Activated naive CD8-positive, alpha-beta T cell treated with anti-CD3 and anti-CD28 coated beads for 36 hours (primary cell): ENCODE measurements at regions not wholly inside any gene's neighbourhood (a gene's known extent, or its start where the extent isn't known, plus 50 kb on each side); places are given as distances from the start of the nearest gene placed in this dataset.

Experiments
- DNase-seq: peaks from one replicate; pipeline ENCODE4 v3.0.0; 2021
- H3K27ac Mint-ChIP-seq: one replicate; pipeline ENCODE4 v1.8.0; 2022; ENCODE audit warnings: mild to moderate bottlenecking, moderate library complexity, mixed read lengths
- H3K27me3 Mint-ChIP-seq: one replicate; pipeline ENCODE4 v1.8.0; 2022; ENCODE audit warnings: mild to moderate bottlenecking, mixed read lengths
- H3K36me3 Mint-ChIP-seq: one replicate; pipeline ENCODE4 v1.8.0; 2021; ENCODE audit warnings: mild to moderate bottlenecking, mixed read lengths
- H3K4me1 Mint-ChIP-seq: one replicate; pipeline ENCODE4 v1.8.0; 2021; ENCODE audit warnings: mixed read lengths
- H3K4me3 Mint-ChIP-seq: one replicate; pipeline ENCODE4 v1.8.0; 2022; ENCODE audit warnings: mild to moderate bottlenecking, moderate library complexity, mixed read lengths
- H3K9me3 Mint-ChIP-seq: one replicate; pipeline ENCODE4 v1.8.0; 2022; ENCODE audit warnings: mixed read lengths

DNA sequence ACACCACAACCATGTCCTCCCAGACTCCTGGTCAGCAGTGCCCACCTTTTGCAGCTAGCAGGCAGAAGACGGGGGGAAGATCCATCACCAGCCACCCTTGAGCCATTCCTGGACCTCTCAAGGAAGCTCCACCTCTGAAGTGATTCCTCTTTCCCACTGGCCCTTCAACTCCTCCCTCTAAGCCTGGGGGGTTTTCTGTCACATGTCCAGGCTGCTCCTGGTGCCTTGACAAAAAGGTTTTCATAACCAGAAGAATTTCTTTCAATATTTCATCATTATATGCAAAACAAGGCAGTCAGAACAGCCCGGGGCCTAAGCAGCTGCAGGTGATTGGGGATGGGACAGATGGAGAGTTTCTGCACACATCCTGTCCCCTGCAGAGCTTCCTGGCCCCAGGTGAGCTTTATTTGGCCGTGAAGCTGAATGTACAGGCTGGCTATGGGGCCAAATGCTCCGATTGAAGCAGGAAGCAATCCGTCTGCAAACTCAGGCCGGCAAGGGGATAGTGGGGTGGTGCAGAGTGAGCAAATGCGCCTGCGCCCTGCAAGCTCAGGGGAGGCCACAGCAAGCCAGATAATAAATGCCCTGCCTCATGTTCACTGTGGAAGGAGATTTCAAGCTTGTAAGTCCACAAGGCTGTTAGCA is 173.5 kb downstream of the C5orf15 start:
- H3K27ac Mint-ChIP-seq, result no peak overlapping the region
- no peaks in the 10 kb centered on the region for H3K36me3 Mint-ChIP-seq
- no peaks in the 10 kb centered on the region for H3K4me1 Mint-ChIP-seq
- no peak for DNase-seq
- no peaks in the 10 kb centered on the region for H3K9me3 Mint-ChIP-seq
- peaks cover 4% of the 10 kb centered on the region for H3K27me3 Mint-ChIP-seq
- H3K4me3 Mint-ChIP-seq, result no peak overlapping the region

DNA sequence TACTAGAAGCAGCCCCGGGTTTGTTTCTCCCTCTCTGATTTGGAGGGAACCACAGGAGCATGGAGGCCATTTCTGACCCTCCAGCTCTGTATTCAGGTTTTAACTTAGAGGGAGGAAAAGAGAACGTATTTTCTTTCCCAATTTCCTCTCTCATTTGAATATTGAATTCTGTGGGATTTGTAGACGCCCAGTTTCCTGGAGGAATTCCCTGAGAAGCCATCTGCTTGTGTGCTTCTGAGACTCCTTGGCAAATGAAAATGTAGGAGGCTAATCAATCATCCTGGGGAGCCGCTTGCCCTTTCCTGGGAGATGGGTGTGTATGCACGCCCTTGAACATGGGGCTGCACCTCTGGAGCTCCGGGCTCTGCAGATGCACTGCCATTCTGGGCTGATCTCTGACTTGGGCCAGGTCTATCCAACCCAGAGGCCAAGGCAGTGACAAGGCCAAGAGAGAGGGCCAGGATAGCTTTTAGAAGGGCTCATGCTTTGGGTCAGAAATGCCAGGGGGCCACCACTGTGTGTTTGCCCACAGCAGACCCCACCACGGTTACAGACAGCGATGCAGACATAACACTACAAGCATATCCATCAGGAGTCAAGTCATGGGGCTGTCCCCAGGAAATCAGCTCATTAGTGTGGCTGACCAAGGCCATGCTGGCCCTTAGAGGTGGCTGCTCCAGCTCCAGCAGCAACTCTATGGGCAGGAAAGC is 174.5 kb downstream of the C5orf15 start:
- no peak overlapping the region for H3K4me3 Mint-ChIP-seq
- no peaks in the 10 kb centered on the region for H3K9me3 Mint-ChIP-seq
- no peaks in the 10 kb centered on the region for H3K36me3 Mint-ChIP-seq
- H3K27ac Mint-ChIP-seq, result no peak overlapping the region
- H3K4me1 Mint-ChIP-seq, result no peaks in the 10 kb centered on the region
- no peaks in the 10 kb centered on the region for H3K27me3 Mint-ChIP-seq
- DNase-seq, result no peak

DNA sequence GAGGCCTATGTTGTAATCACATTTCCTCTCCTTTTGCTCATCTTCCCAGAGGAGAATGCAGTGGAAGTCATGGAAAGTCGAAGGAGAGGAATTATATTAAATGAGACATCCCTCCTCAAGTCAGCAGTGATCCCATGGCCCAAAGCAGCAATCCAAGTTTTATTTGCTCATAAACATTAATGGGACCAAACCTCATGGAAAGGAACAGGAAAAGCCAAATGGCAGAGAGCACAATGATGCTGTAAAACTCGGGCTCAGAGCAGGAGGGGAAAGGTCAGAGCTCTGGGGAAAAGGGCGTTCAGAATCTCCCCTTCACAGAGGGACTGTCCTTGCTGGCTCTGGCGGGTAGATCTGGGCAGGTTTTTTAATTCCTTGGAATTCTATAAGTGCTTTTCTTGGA is 175.8 kb downstream of the C5orf15 start:
- Mint-ChIP-seq H3K27ac (no peak overlapping the region), H3K9me3 (no peaks in the 10 kb centered on the region), H3K36me3 (no peaks in the 10 kb centered on the region), H3K27me3 (no peaks in the 10 kb centered on the region), H3K4me1 (no peaks in the 10 kb centered on the region), H3K4me3 (no peak overlapping the region)
- no peak for DNase-seq

DNA sequence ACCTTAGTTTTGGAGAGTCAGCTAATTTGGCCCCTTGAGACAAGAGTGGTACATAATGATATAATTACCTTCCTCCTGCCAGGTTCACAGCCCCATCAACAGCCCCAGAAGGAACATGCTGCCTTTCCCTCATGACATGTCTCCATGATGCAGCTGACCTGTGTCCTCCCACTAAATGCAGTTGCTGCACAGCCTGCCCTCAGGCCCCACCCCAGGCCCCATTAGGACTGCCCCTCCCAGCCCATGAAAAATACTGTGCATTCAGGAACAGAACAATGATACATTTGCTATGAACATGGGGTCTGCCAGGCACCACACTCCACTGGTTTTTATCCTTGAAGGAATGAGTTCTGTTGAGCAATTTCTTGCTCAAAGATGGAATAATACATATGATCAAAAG is 176.4 kb downstream of the C5orf15 start:
- no peak overlapping the region for H3K4me3 Mint-ChIP-seq
- H3K27ac Mint-ChIP-seq, result no peak overlapping the region
- no peak for DNase-seq
- no peaks in the 10 kb centered on the region for H3K4me1 Mint-ChIP-seq
- H3K27me3 Mint-ChIP-seq, result no peaks in the 10 kb centered on the region
- H3K9me3 Mint-ChIP-seq, result no peaks in the 10 kb centered on the region
- no peaks in the 10 kb centered on the region for H3K36me3 Mint-ChIP-seq

DNA sequence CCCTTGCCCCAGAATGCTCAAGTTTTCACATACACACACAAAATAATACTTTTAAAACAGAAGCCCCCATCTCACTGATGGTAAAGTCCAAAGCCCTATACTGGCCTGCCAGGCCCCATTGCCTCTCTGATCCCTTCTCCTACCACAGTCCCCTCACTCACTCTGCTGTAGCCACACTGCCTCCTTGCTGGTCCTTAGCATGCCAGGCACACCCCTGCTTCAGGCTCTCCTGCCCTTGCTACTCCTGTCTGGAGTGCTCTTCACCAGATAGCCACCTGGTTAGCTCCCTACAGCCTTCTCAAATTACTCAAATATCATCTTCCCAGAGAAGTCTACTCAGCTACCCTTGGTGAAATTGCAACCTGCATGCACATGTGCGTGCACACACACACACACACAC is 177.5 kb downstream of the C5orf15 start:
- H3K27ac Mint-ChIP-seq, result no peak overlapping the region
- no peak overlapping the region for H3K4me3 Mint-ChIP-seq
- no peaks in the 10 kb centered on the region for H3K36me3 Mint-ChIP-seq
- DNase-seq, result no peak
- H3K4me1 Mint-ChIP-seq, result no peaks in the 10 kb centered on the region
- H3K9me3 Mint-ChIP-seq, result no peaks in the 10 kb centered on the region
- H3K27me3 Mint-ChIP-seq, result no peaks in the 10 kb centered on the region

DNA sequence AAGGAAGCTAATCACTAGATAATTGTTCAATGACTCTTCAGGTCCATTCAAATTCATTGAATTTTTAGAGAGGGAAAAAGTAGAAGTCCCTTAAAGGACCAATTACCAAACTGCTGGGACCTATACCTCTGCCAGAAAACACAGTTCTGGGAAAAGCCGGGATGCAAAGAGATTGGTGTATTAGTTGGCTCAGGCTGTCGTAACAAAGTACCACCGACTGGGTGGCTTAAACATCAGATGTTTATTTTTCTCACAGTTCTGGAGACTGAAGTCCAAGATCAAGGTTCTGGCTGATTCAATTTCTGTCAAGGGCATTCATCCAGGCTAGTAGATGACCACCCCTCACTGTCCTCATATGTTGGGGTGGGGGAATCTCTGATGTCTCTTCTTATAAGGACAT is 177.1 kb upstream of the FSTL4 start:
- no peak overlapping the region for H3K4me3 Mint-ChIP-seq
- H3K27ac Mint-ChIP-seq, result no peak overlapping the region
- H3K36me3 Mint-ChIP-seq, result no peaks in the 10 kb centered on the region
- H3K9me3 Mint-ChIP-seq, result peaks cover 4% of the 10 kb centered on the region
- no peaks in the 10 kb centered on the region for H3K4me1 Mint-ChIP-seq
- no peak for DNase-seq
- no peaks in the 10 kb centered on the region for H3K27me3 Mint-ChIP-seq

DNA sequence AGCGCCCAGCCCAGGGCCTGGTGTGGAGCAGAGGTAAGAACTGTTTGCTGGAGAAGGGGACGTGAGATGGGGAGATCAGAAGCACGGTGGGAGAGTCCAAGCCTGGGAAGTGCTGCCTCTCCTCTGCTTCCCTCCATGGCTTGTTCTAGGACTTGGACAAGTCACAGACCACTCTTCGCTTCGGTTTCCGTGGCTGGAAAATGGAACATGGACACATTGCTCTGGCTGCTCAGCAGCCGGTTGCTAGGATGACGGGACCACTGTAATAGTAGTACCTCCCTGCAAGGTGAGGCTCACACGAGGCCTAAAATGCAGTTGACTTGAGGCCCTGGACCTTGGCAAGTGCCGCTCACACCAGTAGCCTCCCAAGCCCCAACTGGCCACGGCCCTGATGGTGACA is 175.8 kb upstream of the FSTL4 start:
- H3K4me1 Mint-ChIP-seq, result no peaks in the 10 kb centered on the region
- no peak overlapping the region for H3K27ac Mint-ChIP-seq
- H3K36me3 Mint-ChIP-seq, result no peaks in the 10 kb centered on the region
- H3K27me3 Mint-ChIP-seq, result no peaks in the 10 kb centered on the region
- peaks cover 4% of the 10 kb centered on the region for H3K9me3 Mint-ChIP-seq
- no peak for DNase-seq
- H3K4me3 Mint-ChIP-seq, result no peak overlapping the region

DNA sequence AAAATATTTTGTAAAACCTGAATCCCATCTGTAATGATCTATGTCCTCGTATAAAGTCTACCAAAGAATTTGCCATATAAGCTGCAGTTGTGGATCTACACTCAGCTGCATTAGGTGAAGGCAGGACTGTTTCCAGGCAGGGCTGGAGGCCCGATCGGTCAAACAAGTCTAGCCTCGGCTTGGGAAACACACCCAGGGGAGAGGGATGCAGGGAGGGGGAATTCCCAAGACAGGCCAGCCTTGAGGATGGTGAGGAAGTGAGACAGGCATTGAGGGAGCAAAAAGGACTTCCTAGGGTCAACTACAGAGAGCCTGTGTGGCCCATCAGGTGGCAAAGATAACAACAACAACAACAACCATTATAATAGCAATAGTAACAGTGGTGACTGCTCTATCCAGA is 174.1 kb upstream of the FSTL4 start:
- no peaks in the 10 kb centered on the region for H3K4me1 Mint-ChIP-seq
- no peak for DNase-seq
- no peaks in the 10 kb centered on the region for H3K27me3 Mint-ChIP-seq
- no peaks in the 10 kb centered on the region for H3K36me3 Mint-ChIP-seq
- peaks cover 4% of the 10 kb centered on the region for H3K9me3 Mint-ChIP-seq
- H3K4me3 Mint-ChIP-seq, result no peak overlapping the region
- no peak overlapping the region for H3K27ac Mint-ChIP-seq

DNA sequence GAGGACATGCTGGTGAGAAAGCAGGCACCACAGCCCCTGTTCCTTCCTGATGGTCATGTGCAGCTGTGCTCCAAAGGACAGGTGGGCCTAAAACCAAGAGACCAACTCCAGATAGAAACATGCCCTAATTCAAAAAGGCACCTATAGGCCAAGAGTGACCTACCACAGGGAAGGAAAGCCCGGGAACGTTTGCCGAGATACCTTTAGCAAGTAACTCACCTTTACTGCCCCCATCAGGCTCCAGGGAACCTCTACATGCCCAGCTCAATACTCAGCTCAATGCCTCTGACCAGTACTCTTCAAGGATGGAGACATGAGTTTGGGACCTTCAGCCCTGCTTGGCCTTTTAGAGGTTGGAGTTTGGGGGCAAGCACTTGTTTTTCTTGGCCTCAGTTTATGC is 172.8 kb upstream of the FSTL4 start:
- H3K9me3 Mint-ChIP-seq, result peaks cover 4% of the 10 kb centered on the region
- no peak overlapping the region for H3K4me3 Mint-ChIP-seq
- DNase-seq, result no peak
- no peaks in the 10 kb centered on the region for H3K27me3 Mint-ChIP-seq
- no peaks in the 10 kb centered on the region for H3K4me1 Mint-ChIP-seq
- H3K27ac Mint-ChIP-seq, result no peak overlapping the region
- H3K36me3 Mint-ChIP-seq, result no peaks in the 10 kb centered on the region

DNA sequence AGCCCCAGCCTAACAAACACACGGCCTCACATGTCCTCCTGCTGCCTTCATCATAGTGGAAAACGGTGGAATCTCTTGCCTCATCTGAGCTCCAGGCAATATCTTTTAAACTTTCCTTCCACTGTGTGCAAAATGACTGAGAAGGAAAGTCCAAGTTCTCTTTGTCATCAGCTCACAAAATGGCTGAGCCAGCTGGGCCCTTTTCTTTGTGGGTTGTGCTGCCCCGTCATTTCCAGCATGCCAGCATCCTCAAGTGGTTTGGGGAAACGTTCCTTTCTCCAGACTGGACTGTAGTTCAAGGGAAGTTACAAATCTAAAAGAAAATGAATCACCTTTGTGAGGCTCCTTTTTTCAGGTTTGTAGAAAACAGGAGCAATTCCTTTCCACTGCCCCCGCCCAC is 171.1 kb upstream of the FSTL4 start:
- no peak for DNase-seq
- Mint-ChIP-seq H3K4me1 (no peaks in the 10 kb centered on the region), H3K27me3 (no peaks in the 10 kb centered on the region), H3K27ac (no peak overlapping the region), H3K36me3 (no peaks in the 10 kb centered on the region), H3K4me3 (no peak overlapping the region), H3K9me3 (peaks cover 4% of the 10 kb centered on the region)

DNA sequence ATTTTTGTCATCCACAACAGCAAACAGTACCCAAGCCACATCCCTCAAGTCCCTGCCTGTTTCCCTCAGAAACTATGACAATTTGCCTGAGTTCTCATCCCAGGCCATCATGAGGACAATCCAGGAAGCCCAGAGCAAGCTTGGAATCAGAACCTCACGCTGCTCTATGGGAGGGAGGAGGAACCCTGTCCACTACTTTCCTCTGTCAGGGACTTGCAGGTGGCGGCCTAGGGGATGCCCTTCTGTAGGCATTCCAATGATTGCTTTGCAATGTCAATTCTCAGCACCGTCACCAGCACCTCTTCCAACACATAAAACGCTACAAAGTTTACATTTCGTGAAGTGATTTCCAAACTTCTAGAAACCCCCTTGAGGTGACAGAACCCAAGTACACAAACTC is 170.4 kb upstream of the FSTL4 start:
- no peak for DNase-seq
- Mint-ChIP-seq H3K4me3 (no peak overlapping the region), H3K27ac (no peak overlapping the region), H3K4me1 (no peaks in the 10 kb centered on the region), H3K9me3 (peaks cover 4% of the 10 kb centered on the region), H3K27me3 (no peaks in the 10 kb centered on the region), H3K36me3 (no peaks in the 10 kb centered on the region)

DNA sequence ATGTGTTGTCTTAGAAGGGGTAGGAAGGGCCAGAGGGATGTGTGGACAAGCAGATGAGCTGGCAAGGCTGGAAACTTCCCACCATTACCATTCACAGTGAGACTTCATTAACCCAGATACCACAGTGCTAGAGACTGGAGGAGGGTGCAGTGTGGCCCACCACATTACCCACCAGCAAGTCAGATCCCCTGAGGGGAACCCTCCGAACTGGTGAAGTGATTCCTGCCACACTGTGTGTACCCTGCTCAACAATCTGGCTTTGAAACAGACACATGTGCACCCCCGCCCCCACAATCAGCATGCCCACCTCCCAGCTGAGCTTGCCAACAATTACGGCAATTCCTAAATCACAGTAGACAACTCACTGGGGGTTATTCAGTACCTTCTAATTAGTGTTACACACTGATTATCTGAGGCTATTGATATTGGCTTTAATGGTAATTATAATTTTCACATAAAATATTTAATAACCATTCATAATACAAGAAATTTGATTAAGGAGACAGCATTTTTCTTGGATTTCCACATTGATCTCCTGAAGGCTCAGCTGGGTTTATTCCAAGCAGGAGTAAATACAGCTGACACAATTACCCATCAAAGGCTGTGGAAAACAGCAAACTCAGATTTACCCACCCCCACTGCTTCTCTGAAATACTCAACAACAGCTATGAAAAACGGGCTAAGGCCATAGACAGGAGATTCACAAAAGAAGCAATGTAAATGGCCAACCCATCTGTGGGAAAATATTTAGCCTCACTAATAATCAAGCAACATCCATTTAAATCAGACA is 169.3 kb upstream of the FSTL4 start:
- no peak for DNase-seq
- Mint-ChIP-seq H3K27ac (no peak overlapping the region), H3K4me3 (no peak overlapping the region), H3K4me1 (no peaks in the 10 kb centered on the region), H3K9me3 (peaks cover 4% of the 10 kb centered on the region), H3K36me3 (no peaks in the 10 kb centered on the region), H3K27me3 (no peaks in the 10 kb centered on the region)

DNA sequence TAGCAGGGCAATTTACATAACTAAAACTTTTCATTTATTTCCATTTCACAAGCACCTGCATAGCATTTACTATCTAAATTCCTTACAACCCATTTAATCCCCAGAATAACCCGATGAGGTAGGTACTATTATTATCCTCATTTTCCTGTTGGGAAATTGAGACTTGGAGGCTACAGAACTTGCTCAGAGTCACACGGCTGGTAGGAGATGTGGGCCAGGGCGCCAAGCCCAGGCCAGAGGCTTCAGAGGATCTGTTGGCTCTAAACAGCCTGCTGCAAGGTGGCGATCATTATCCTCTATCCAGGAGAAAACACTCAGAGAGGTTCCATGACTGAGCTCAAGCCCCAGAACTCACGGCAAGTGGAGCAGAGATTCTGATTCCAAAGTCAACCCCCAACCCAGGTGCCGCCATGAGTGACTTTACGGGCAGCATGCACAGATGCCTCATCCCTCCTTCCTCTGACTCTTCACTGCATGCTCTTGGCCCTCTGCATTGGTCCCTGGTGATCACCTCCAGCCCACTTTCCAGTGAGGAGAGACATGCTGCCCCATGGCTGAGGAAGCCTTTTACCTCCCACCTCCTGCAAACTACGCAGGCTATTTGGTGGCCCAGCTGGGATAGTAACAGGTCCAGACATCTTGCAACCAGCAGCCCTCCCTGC is 168.4 kb upstream of the FSTL4 start:
- Mint-ChIP-seq H3K36me3 (no peaks in the 10 kb centered on the region), H3K9me3 (peaks cover 4% of the 10 kb centered on the region), H3K4me3 (no peak overlapping the region), H3K27me3 (no peaks in the 10 kb centered on the region), H3K4me1 (no peaks in the 10 kb centered on the region), H3K27ac (no peak overlapping the region)
- DNase-seq, result no peak

DNA sequence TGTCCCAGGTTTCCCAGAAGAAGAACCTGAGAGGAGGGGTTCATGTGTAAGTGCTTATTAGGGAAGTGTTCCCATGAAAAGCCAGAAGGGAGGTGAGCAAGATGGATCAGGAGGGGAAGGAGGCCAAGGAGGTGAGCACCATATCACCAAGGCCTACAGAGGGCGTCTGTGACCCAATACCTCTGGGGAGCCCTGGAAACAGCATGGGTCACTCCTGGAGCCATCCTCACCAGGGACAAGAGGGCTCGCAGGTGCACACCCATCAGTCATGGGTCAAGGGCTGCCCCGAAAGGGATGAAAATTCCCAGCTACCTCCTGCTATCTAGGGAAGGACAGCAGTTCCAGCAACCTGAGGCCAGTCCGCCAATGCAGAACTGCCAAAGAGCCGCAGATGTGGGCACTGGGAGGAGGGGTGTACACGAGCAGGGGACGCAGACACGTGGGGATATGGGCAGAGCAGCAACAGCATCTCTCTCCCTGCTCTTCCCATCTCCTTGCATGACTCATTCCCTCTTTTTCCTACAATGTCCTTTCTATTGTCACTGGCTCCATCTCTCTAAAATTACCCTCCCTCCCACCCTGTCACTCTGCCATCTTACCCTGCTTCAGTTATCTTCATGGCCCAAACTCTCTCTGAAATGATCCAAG is 167.6 kb upstream of the FSTL4 start:
- no peak for DNase-seq
- no peaks in the 10 kb centered on the region for H3K4me1 Mint-ChIP-seq

DNA sequence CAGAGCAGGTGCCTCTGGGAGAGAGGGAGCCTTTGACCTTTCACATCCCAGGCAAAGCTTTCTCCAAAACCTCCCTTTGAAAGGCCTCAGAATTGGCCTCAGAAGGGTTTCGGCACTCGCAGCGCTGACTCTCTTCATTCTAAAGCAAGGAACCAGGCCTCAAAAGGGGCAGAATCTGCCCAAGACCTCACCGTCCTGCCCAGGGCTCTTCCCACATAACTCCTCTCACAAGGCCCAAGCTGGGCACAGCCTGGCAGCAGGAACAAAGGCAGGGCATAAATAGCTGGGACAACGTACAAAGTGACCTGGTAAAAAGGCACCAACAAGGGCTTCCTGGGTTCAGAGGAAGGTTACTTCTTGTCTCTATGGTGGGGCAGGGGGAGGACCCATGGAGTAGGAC is 166.3 kb upstream of the FSTL4 start:
- no peaks in the 10 kb centered on the region for H3K36me3 Mint-ChIP-seq
- no peak overlapping the region for H3K27ac Mint-ChIP-seq
- no peaks in the 10 kb centered on the region for H3K27me3 Mint-ChIP-seq
- no peaks in the 10 kb centered on the region for H3K4me1 Mint-ChIP-seq
- DNase-seq, result no peak
- no peak overlapping the region for H3K4me3 Mint-ChIP-seq
- no peaks in the 10 kb centered on the region for H3K9me3 Mint-ChIP-seq

More for the DNA sequence above, 167.6 kb upstream of the FSTL4 start:
- Mint-ChIP-seq H3K4me3 (no peak overlapping the region), H3K9me3 (peaks cover 3% of the 10 kb centered on the region), H3K27ac (no peak overlapping the region), H3K27me3 (no peaks in the 10 kb centered on the region), H3K36me3 (no peaks in the 10 kb centered on the region)
